ENCODE measurements at regions not wholly inside any gene's neighbourhood (a gene's known extent, or its start where the extent isn't known, plus 50 kb on each side); places are given as distances from the start of the nearest gene placed in this dataset.
"Not testable (repeated sequence)": the region's sequence is repeated elsewhere in the genome, so short reads cannot be mapped to it uniquely, and the experiment has no call there.

GRCh38 chr2:89950807-89951206 lies 1259.3 kb downstream of the RPIA start:
- not testable (repeated sequence) for H3K27ac Mint-ChIP-seq (ENCODE audit: unreplicated experiment); H3K9me3 Mint-ChIP-seq; H3K36me3 Mint-ChIP-seq (ENCODE audit: low read depth)

GRCh38 chr2:89957236-89957635 lies 1265.8 kb downstream of the RPIA start:
- not testable (repeated sequence) for H3K9me3 Mint-ChIP-seq; H3K4me3 Mint-ChIP-seq; H3K27ac Mint-ChIP-seq (ENCODE audit: unreplicated experiment); DNase-seq (ENCODE audit: low read depth, low spot score); H3K36me3 Mint-ChIP-seq (ENCODE audit: low read depth); H3K27me3 Mint-ChIP-seq (ENCODE audit: low read depth); H3K4me1 Mint-ChIP-seq

More at GRCh38 chr2:89950807-89951206, 1259.3 kb downstream of the RPIA start:
- not testable (repeated sequence) for DNase-seq (ENCODE audit: low read depth, low spot score); H3K4me1 Mint-ChIP-seq; H3K4me3 Mint-ChIP-seq; H3K27me3 Mint-ChIP-seq (ENCODE audit: low read depth)

- not testable (repeated sequence) for H3K9me3 Mint-ChIP-seq; H3K4me1 Mint-ChIP-seq; DNase-seq (ENCODE audit: low read depth, low spot score); H3K36me3 Mint-ChIP-seq (ENCODE audit: low read depth); H3K27me3 Mint-ChIP-seq (ENCODE audit: low read depth); H3K27ac Mint-ChIP-seq (ENCODE audit: unreplicated experiment); H3K4me3 Mint-ChIP-seq
Measured at GRCh38 chr2:89959729-89960378, 1268.4 kb downstream of the RPIA start.

GRCh38 chr2:89960570-89960969 lies 1269.1 kb downstream of the RPIA start:
- H3K36me3 Mint-ChIP-seq (ENCODE audit: low read depth); H3K4me1 Mint-ChIP-seq; H3K4me3 Mint-ChIP-seq; H3K27me3 Mint-ChIP-seq (ENCODE audit: low read depth); DNase-seq (ENCODE audit: low read depth, low spot score); H3K27ac Mint-ChIP-seq (ENCODE audit: unreplicated experiment); H3K9me3 Mint-ChIP-seq: not testable (repeated sequence)

GRCh38 chr2:89968567-89968966 lies 1277.1 kb downstream of the RPIA start:
- H3K4me3 Mint-ChIP-seq; H3K27me3 Mint-ChIP-seq (ENCODE audit: low read depth); DNase-seq (ENCODE audit: low read depth, low spot score); H3K36me3 Mint-ChIP-seq (ENCODE audit: low read depth); H3K9me3 Mint-ChIP-seq; H3K4me1 Mint-ChIP-seq; H3K27ac Mint-ChIP-seq (ENCODE audit: unreplicated experiment): not testable (repeated sequence)

GRCh38 chr2:89969190-89969589 lies 1277.7 kb downstream of the RPIA start:
- H3K36me3 Mint-ChIP-seq (ENCODE audit: low read depth); H3K4me1 Mint-ChIP-seq; DNase-seq (ENCODE audit: low read depth, low spot score); H3K9me3 Mint-ChIP-seq; H3K27me3 Mint-ChIP-seq (ENCODE audit: low read depth); H3K27ac Mint-ChIP-seq (ENCODE audit: unreplicated experiment); H3K4me3 Mint-ChIP-seq: not testable (repeated sequence)

- H3K27me3 Mint-ChIP-seq (ENCODE audit: low read depth); H3K4me1 Mint-ChIP-seq; H3K9me3 Mint-ChIP-seq; H3K36me3 Mint-ChIP-seq (ENCODE audit: low read depth); H3K4me3 Mint-ChIP-seq; DNase-seq (ENCODE audit: low read depth, low spot score); H3K27ac Mint-ChIP-seq (ENCODE audit: unreplicated experiment): not testable (repeated sequence)
Measured at GRCh38 chr2:89973849-89974248, 1282.4 kb downstream of the RPIA start.

GRCh38 chr2:89979826-89980537 lies 1288.5 kb downstream of the RPIA start:
- H3K4me3 Mint-ChIP-seq; H3K4me1 Mint-ChIP-seq; H3K27ac Mint-ChIP-seq (ENCODE audit: unreplicated experiment); DNase-seq (ENCODE audit: low read depth, low spot score); H3K9me3 Mint-ChIP-seq; H3K27me3 Mint-ChIP-seq (ENCODE audit: low read depth); H3K36me3 Mint-ChIP-seq (ENCODE audit: low read depth): not testable (repeated sequence)

GRCh38 chr2:89982246-89982645 lies 1290.8 kb downstream of the RPIA start:
- not testable (repeated sequence) for H3K4me1 Mint-ChIP-seq; DNase-seq (ENCODE audit: low read depth, low spot score); H3K4me3 Mint-ChIP-seq; H3K9me3 Mint-ChIP-seq; H3K36me3 Mint-ChIP-seq (ENCODE audit: low read depth); H3K27me3 Mint-ChIP-seq (ENCODE audit: low read depth); H3K27ac Mint-ChIP-seq (ENCODE audit: unreplicated experiment)

GRCh38 chr2:89985650-89986049 lies 1294.2 kb downstream of the RPIA start:
- H3K36me3 Mint-ChIP-seq (ENCODE audit: low read depth); H3K4me1 Mint-ChIP-seq; DNase-seq (ENCODE audit: low read depth, low spot score); H3K9me3 Mint-ChIP-seq; H3K27ac Mint-ChIP-seq (ENCODE audit: unreplicated experiment); H3K27me3 Mint-ChIP-seq (ENCODE audit: low read depth); H3K4me3 Mint-ChIP-seq: not testable (repeated sequence)

- not testable (repeated sequence) for H3K36me3 Mint-ChIP-seq (ENCODE audit: low read depth); H3K9me3 Mint-ChIP-seq; DNase-seq (ENCODE audit: low read depth, low spot score); H3K4me1 Mint-ChIP-seq; H3K27me3 Mint-ChIP-seq (ENCODE audit: low read depth); H3K27ac Mint-ChIP-seq (ENCODE audit: unreplicated experiment); H3K4me3 Mint-ChIP-seq
Measured at GRCh38 chr2:89986532-89986931, 1295.1 kb downstream of the RPIA start.

- H3K27ac Mint-ChIP-seq (ENCODE audit: unreplicated experiment); H3K4me1 Mint-ChIP-seq; H3K9me3 Mint-ChIP-seq: not testable (repeated sequence)
Measured at GRCh38 chr2:89996779-89997178, 1305.3 kb downstream of the RPIA start.

GRCh38 chr2:90004553-90004952 lies 1313.1 kb downstream of the RPIA start:
- H3K36me3 Mint-ChIP-seq (ENCODE audit: low read depth); DNase-seq (ENCODE audit: low read depth, low spot score); H3K27me3 Mint-ChIP-seq (ENCODE audit: low read depth); H3K4me1 Mint-ChIP-seq; H3K9me3 Mint-ChIP-seq; H3K4me3 Mint-ChIP-seq; H3K27ac Mint-ChIP-seq (ENCODE audit: unreplicated experiment): not testable (repeated sequence)

More at GRCh38 chr2:89996779-89997178, 1305.3 kb downstream of the RPIA start:
- H3K36me3 Mint-ChIP-seq (ENCODE audit: low read depth); H3K4me3 Mint-ChIP-seq; DNase-seq (ENCODE audit: low read depth, low spot score); H3K27me3 Mint-ChIP-seq (ENCODE audit: low read depth): not testable (repeated sequence)

GRCh38 chr2:90010442-90011100 lies 1319.1 kb downstream of the RPIA start:
- H3K27ac Mint-ChIP-seq (ENCODE audit: unreplicated experiment); H3K27me3 Mint-ChIP-seq (ENCODE audit: low read depth); H3K9me3 Mint-ChIP-seq; DNase-seq (ENCODE audit: low read depth, low spot score); H3K36me3 Mint-ChIP-seq (ENCODE audit: low read depth); H3K4me3 Mint-ChIP-seq; H3K4me1 Mint-ChIP-seq: not testable (repeated sequence)

Data from neural crest cell (in vitro differentiated cells).